H54 (cell line): ENCODE measurements at regions not wholly inside any gene's neighbourhood (a gene's known extent, or its start where the extent isn't known, plus 50 kb on each side); places are given as distances from the start of the nearest gene placed in this dataset.

Source experiments
- DNase-seq: peaks from one replicate; pipeline ENCODE4 v3.0.0; 2011; ENCODE audit warnings: low spot score, mixed read lengths; ENCODE audit not compliant: insufficient read length
- FAIRE-seq: peaks from 3 replicates; lab custom pipeline; 2011; peaks lifted over from hg19 to GRCh38; lab: Jason Lieb, UNC
- POLR2A ChIP-seq: IDR thresholded peaks from 2 replicates; pipeline ENCODE4 v1.6.1; 2011; ENCODE audit warnings: low read depth, mild to moderate bottlenecking, low read length

- FAIRE-seq: no peak
- no peak for TF ChIP-seq POLR2A
- no peak for DNase-seq
These were observed 257.9 kb downstream of the UACA start for GRCh38 chr15:70505411-70505919.

- no peak for DNase-seq
- TF ChIP-seq POLR2A: no peak
- no peak for FAIRE-seq
These were observed 258.4 kb downstream of the UACA start for GRCh38 chr15:70504988-70505387.

- DNase-seq (no peak), FAIRE-seq (no peak)
- no peak for TF ChIP-seq POLR2A
These were observed 258.9 kb downstream of the UACA start for GRCh38 chr15:70504299-70504951.

- DNase-seq (no peak), FAIRE-seq (no peak)
- TF ChIP-seq POLR2A: no peak
These were observed 259.5 kb downstream of the UACA start for GRCh38 chr15:70503798-70504298.

GRCh38 chr15:70503073-70503745 is 260.1 kb downstream of the UACA start:
- FAIRE-seq (no peak), DNase-seq (no peak)
- no peak for TF ChIP-seq POLR2A

- no peak for TF ChIP-seq POLR2A
- FAIRE-seq (no peak), DNase-seq (no peak)
These were observed 260.8 kb downstream of the UACA start for GRCh38 chr15:70502529-70502928.

- no peak for FAIRE-seq
These were observed 261.5 kb downstream of the UACA start for GRCh38 chr15:70501849-70502248.

GRCh38 chr15:70501121-70501727 is 262.1 kb downstream of the UACA start:
- no peak for TF ChIP-seq POLR2A
- no peak for DNase-seq
- no peak for FAIRE-seq

More at GRCh38 chr15:70501849-70502248, 261.5 kb downstream of the UACA start:
- no peak for DNase-seq
- no peak for TF ChIP-seq POLR2A

- no peak for FAIRE-seq
- no peak for TF ChIP-seq POLR2A
- DNase-seq: no peak
These were observed 263.6 kb downstream of the UACA start for GRCh38 chr15:70499791-70500190.

GRCh38 chr15:70498096-70498626 is 265.2 kb downstream of the UACA start:
- no peak for DNase-seq
- FAIRE-seq: no peak
- no peak for TF ChIP-seq POLR2A

- no peak for FAIRE-seq
- DNase-seq: no peak
- TF ChIP-seq POLR2A: no peak
These were observed 265.7 kb downstream of the UACA start for GRCh38 chr15:70497661-70498060.

- FAIRE-seq (no peak), DNase-seq (no peak)
- no peak for TF ChIP-seq POLR2A
These were observed 267.3 kb downstream of the UACA start for GRCh38 chr15:70495991-70496599.

GRCh38 chr15:70494852-70495571 is 268.3 kb downstream of the UACA start:
- TF ChIP-seq POLR2A: no peak
- FAIRE-seq (no peak), DNase-seq (peak; percentile 77)

- no peak for FAIRE-seq
- TF ChIP-seq POLR2A: no peak
- no peak for DNase-seq
These were observed 268.9 kb downstream of the UACA start for GRCh38 chr15:70494517-70494851.
